GM21825 (cell line): ENCODE measurements at regions not wholly inside any gene's neighbourhood (a gene's known extent, or its start where the extent isn't known, plus 50 kb on each side); places are given as distances from the start of the nearest gene placed in this dataset.
"Not testable (repeated sequence)": the region's sequence is repeated elsewhere in the genome, so short reads cannot be mapped to it uniquely, and the experiment has no call there.

Experiments
- ATAC-seq: cut with Tn5 transposase; IDR thresholded peaks from one replicate; pipeline ENCODE4 v1.9.1; 2021; ENCODE audit warnings: mild to moderate bottlenecking, moderate library complexity; ENCODE audit not compliant: unreplicated experiment

DNA sequence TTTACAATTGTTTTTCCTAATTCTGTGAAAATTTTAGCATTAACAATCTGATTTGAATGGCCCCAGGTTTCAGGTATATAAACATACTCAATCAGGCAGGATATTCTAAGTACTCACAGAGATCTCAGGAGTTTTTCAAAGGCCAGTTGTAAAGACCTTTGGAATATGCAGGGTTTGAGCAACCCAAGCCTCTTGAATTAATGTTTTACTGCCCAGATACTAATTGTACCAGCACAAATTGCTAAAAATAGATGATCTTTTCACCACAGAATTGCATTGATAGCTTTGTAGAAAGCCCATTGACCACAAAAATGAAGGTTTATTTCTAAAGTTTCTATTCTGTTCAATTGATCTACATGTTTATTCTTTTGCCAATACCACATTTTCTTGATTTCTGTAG lies 186.5 kb downstream of the OSTF1 start:
- ATAC-seq = no peak

DNA sequence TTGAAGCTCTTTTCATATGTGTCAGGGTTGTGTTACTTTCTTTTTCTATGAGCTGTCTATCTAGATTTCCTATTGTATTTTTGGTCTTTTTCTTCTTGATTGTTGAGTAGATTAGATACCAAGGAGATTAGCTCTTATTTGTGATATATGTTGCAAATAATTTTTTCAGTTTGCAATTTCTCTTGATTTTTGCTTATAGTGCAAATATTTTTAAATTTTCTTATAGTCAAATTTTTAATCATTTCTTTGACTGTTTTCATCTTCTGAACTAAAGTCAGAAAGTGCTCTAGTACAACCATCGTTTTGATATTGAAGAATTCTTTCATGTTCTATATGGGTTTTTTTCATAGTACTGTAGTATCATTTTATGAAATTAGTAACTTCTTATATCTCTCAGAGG lies 193.7 kb downstream of the OSTF1 start:
- no peak for ATAC-seq

DNA sequence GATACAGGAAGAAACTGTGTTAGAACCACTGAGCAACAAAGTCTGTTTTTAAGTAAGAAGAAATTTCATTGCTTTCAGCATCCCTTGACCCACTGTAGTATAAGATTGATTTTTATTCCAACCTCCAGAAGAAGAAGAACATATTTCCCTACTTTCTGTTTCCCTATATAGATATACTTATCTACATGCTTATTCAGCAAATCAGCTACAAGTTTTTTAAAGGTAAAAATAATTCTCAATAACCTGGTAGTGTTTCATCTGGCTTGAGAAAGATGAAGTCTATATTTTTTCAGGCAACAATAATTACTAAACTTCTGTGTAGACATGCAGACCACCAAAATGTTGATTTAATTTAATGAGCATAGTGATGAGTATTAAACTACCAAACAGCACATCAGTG lies 201.0 kb downstream of the OSTF1 start:
- ATAC-seq = no peak

DNA sequence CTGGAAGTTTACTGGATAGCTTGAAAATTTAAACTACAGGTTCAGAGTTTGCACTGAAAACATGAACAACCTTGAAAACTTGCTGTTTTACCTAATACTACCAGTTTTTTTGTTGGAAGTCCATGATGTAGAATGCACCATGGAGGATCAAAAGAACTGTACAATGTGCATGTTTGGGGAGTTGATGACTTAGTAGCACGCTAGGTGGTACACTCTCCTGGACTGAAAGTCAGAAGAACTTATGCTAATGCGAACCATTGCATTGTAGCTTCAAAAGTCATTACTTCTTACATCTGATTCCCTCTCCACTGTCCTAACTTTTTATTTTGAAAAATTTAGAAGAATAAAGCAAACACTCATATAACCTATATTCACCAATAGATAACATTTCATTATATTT lies 211.0 kb downstream of the OSTF1 start:
- ATAC-seq = no peak

DNA sequence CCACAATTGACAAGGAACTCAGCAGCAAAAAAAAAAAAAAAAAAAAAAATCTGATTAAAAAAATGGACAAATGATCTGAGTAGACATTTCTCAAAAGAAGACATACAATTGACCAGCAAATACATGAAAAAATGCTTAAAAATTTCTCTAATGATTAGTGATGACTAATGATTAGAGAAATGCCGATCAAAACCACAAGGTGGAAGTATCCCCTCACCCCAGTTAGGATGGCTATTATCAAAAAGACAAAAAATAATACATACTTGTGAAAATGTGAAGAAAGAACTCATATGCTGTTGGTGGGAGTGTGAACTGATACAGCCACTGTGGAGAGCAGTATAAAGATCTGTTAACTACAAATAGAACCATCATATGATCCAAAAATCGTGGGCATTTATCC lies 245.3 kb downstream of the OSTF1 start:
- no peak for ATAC-seq

DNA sequence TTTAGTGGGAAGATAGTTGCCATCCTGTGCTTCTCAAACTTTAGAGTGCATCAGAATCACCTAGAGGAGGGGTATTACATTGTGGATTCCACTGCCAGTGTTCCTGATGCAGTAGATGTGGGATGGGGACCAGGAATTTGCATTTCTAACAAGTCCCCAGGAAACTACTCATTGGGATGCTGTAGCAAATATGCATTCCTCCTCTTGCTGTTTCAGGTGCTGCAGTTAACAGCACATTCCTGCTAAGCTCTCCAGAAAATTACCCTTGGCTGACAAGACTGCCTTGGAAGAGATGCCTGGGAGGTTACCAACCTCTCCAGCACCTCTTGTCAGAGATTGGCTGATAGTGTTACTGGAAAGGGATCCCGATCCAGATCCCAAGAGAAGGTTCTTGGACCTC lies 270.5 kb downstream of the OSTF1 start:
- ATAC-seq = no peak

DNA sequence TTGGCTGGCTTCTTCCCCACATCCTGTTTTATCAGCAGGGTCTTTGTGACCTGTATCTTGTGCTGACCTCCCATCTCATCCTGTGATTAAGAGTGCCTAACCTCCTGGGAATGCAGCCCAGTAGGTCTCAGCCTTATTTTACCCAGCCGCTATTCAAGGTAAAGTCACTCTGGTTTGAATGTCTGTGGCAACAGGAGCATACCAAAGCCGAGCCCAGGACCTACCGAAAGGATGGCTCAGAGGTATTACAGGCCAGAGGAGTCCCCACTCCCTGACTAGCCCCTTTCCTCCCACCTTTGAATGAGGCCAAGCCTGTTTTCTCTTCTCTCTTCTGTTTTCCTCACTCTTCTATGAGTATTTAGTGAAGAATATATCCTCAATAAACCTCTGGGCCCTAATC lies 271.3 kb downstream of the OSTF1 start:
- ATAC-seq = no peak

DNA sequence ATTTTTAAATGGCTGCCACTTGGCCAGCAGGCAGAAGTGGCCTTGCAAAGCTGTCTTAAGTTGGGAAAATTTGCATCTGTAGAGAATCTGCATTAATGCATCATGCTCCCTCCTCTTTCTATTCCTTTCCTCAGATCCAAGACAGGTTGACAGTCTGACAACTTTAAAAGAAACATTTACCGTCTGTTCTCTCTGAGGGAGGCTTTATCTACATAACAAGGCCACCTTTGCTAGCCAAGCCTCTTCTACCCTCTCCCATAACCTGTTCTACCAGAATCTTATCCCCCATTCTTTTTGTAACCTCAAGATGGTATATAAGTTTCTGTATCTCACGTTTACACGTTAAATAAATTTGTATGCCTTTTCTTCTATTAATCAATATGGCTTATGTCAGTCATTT lies 271.9 kb downstream of the OSTF1 start:
- ATAC-seq = no peak

DNA sequence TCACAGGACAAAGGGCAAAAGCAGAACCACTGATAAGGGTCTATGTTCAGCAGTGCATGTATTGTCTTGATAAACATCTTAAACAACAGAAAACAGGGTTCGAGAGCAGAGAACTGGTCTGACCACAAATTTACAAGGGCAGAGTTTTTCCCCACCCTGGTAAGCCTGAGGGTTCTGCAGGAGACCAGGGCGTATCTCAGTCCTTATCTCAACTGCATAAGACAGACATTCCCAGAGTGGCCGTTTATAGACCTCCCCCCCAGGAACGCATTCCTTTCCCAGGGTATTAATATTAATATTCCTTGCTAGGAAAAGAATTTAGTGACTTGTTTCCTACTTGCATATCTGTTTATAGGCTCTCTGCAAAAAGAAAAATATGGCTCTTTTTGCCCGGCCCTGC lies 274.1 kb downstream of the OSTF1 start:
- ATAC-seq = not testable (repeated sequence)

DNA sequence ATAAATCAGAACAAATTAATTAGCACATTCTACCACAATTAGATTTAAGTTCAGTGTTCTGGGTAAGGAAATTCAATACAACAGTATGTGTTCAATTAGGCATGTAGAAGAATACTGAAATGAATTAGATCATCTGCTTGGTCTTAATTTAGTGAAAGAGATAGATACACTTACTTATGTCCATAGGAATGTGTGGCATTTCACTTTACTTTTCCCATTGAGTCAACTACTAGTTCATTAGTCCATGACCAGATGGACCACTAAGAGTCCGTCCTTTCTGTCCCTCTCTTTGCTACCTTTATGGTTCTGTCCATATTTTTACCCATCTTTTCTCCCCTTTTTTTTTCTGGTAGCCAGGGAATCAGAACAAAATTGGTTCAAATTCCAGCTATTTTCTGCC lies 276.9 kb downstream of the OSTF1 start:
- no peak for ATAC-seq

DNA sequence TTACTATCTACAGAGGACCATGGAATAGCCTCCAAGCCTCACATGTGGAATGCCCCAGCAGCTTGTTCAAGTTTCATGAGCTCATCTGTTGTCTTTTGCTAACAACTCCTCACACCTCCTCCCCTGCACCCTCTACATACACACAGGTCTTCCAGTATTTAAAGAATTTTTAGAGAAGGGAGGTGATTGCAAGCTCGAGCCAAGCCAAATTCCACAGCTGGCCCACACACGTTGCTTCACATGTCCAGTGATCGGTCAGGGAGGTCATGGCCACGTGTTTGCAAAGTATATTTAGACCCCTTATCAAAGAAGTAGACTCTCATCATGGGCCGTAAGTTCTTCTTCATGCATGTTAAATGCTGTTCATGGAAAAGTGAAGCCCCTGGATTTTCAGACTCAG lies 281.7 kb downstream of the OSTF1 start:
- ATAC-seq = no peak

DNA sequence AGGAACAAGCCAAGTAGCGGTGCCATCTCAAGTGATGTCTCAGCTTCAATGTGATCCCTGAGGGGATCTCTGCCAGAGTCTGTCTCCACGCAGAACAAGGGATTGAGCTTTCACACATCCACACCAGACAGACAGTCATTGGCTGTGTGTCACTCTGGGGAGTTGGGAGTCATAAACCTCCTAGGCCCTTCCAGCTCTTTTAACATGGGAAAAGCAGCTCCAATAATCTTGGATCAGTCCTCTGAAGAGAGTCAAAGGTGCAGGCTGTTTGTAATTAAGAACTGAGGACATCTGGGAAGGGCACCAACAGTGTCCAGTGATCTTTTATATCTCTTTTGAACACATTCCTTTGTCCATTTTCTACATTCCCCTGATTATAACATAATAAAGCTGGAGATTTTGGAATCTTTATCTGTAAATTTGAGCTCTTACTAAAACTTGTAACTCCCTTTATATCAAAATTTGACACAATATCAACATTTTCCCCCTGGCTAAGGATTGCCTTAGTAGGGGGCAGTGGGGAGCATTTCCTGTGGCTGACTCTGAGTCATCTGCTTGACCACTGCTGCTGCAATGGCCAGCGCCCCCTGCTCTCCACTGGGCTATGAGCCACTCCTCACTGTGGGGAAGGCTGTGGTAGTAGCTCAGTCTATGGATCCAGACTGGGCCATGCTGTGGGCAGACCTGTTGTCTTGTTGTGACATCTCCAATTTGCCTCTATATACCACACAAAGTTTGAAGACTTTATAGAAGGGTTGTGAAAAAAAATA lies 284.4 kb downstream of the OSTF1 start:
- ATAC-seq = no peak

DNA sequence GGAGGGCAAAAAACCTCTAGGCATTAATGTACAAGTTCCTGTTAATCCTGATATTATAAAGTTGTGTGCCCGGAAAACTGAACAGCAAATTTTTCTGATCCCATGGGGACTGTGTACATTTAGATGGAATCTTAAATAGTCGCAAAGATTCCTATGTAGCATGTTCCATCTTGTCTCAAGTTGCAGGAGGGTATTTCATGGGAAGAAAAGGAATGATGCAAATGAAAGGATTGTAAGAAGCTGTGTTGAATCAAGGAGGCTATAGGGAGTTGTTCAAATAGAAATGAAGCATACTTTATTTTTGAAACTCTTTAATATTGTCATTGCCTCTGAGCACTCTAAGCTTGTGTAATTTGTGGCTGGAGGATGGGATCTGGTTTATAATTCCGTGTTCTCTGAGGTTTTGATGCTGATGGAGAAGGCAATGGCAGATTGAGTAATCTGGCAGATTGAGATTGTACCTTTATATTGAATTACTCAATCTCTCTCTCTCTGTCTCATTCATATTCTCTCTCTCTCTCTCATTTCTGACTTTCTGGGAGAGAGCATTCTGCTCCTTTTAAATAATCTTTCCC lies 288.5 kb downstream of the OSTF1 start:
- no peak for ATAC-seq

DNA sequence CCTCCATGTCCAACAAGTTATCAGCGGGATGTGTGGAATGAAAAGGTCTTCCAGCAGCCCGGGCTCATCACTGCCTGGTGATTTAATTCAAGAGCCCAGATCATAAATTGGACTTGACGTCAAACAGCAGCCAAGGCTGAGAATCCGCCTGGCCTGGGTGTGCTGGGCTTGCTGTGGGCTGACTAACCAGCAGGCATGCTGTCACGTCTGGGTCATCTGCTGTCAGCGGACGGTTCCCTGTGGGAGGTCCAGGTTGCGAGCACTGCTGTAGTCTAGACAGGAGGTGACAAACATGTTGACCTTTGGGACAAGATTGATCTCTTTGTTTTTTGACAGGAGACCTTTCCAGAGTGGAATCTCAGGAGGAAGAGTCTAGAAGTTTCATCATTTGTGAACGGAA lies 289.7 kb downstream of the OSTF1 start:
- no peak for ATAC-seq

DNA sequence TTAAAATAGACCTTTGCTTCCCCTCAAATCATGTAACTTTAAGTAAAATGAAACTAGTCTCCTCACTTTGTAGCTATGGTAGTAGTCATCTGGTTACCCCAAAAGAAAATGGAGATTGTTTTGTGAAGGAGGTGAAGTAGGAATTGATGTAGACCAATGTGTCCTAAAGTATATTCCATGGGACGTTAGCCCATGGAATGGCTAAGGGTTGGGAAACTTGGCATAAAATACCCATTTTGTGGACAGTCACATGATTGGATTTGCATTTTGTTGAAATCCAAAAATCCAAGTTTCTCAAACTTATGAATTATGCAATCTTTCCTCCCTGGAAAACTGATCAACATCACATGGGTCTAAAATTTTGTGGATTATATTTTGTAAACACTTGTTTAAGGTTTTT lies 290.6 kb downstream of the OSTF1 start:
- ATAC-seq = no peak

DNA sequence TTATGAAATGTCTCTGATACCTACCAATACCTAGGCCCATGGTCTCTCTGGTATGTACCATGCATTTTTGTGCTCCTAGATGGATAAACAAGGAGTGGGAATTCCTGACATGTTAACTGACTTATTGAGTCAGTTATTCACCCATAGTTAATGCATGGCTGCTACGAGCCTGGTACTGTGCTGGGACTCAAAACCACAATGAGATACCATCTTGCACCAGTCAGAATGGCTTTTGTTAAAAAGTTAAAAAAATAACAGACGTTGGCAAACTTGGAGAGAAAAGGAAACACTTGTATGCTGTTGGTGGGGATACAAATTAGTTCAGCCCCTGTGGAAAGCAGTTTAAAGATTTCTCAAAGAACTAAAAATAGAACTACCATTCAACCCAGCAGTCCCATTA lies 293.8 kb downstream of the OSTF1 start:
- no peak for ATAC-seq

DNA sequence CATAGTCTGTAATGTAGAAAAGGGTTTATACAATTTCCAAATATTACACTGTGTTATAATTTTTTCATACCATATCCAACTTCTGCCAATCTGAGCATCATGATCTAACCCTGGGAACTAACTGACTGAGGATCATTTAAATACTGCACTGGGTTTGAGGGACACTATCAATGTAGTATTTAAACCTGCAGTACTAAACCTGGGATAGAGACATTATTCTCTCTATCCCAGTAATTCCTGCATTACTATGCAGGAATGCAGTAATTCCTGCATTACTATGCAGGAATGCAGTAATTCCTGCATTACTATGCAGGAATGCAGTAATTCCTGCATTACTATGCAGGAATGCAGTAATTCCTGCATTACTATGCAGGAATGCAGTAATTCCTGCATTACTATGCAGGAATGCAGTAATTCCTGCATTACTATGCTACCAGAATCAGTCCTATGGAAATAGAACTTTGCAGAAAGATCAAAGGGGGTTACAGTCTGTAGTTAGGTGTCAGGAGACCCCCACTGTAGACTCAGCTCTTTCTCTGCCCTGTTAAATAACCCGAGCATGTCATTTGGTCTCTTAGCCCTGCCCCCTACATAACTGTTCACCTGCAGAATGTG lies 295.2 kb downstream of the OSTF1 start:
- not testable (repeated sequence) for ATAC-seq

DNA sequence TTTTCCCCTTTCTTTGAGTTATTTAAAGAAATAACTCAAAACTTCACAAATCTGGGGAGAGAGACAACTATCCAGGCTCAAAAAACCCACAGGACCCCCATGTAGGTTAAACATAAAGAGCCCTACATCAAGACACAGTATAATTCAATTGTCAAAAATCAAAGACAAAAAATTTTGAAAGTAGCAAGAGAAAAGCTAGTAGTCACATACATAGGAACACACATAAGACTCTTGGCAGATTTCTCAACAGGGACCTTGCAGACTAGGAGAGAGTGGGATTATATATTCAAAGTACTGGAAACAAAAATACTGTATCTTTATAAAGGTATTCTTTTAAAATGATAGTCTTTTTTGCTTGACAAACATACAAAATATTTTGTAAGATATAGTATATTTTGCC lies 296.9 kb downstream of the OSTF1 start:
- no peak for ATAC-seq

DNA sequence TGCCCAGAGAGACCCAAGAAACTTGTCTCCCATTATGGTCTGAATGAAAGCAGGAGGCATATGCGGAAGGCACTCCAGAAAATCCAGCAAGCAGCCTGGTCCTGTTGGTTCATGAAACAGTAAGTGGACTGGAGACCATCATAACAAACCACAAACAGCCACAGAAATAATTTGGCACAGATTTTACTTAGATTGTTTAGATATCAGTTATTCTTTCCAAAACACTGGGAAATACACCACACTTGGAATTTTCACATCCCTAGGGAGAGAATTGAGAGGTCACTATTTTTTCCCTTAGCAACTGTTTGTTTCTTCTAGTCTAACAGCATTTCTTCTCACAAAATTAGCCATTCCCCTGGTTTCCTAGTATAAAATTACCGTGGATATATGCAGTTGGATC lies 300.8 kb downstream of the OSTF1 start:
- no peak for ATAC-seq

DNA sequence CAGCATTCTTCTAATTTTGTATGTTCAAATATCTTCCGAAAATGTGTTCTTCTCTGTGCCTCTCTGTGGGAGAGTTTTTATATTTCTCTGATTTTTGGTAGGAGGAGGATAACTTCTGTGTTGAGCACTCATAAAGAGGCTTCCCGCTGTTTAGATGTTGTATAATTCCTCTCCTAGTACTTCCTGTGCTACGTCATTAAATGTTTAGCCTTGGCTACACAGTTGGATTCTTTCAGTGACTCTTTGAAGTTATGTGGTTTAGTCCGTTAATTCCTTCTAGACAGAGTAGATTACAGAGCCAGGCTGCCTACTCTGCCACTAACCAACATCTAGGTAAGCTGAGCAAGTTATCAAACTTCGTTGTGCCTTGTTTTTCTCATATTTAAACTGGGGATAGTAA lies 302.6 kb downstream of the OSTF1 start:
- ATAC-seq = no peak

DNA sequence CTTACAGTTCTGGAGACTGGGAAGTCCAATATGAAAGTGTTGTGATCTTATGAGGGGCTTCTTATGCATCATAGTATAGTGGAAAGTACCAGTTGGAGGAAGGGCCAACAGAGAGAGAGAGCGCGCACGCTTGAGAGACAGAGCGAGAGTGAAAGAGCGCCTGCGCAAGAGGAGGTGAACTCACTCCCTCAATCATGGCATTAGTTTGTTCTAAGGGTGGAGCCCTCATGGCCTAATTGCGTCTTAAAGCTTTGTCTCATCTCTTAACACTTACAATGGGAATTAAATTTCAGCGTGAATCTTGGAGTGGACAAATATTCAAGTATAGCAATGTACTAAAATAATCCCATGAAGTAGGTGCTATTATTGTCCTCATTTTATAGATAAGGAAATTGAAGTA lies 303.2 kb downstream of the OSTF1 start:
- ATAC-seq = no peak

DNA sequence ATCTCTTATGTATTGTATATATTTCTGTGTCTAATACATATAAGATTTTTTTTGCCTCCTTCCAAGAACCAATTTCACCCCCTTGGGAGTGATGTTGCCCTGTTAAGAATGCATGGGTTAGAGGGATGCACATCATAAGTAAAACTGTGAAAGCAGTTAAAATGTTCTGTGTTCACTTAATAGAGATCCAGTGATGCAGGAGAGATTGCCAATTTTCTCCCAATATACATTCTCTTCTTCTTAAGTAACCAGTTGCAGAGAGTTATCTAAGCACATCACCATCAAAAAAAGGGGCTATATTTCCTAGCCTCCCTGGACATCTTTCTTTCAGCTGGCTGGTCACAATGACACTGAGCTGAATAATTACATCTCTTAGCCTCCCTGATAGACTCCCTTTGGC lies 307.0 kb downstream of the OSTF1 start:
- ATAC-seq = no peak

DNA sequence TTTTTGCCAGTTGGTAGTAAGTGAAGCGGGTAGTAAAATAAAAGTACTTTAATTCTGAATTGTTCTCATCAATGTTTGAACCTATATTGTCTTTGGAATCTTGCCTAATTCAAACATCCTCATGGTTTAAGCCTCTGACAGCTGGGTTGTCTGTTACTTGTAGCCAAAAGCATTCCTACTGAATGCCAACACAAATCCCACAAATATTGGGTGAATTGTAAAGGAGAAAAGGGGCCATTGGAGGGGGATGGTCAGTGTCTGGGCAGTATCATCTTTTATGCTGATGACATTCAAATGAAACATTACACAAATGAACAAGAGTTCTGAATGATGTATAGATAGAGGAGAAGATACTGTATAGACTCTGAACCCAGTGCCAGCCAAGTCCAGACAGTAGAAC lies 309.5 kb downstream of the OSTF1 start:
- ATAC-seq = no peak
